ENCODE measurements at regions not wholly inside any gene's neighbourhood (a gene's known extent, or its start where the extent isn't known, plus 50 kb on each side); places are given as distances from the start of the nearest gene placed in this dataset.

GRCh38 chr1:166552706-166553105, 286.6 kb upstream of the POGK start:
- TF ChIP-seq POLR2A (IDR thresholded peaks at IDR 0.05) (no peak), EP300 (IDR thresholded peaks at IDR 0.05) (no peak)
- TF ChIP-seq, protein P1, sequence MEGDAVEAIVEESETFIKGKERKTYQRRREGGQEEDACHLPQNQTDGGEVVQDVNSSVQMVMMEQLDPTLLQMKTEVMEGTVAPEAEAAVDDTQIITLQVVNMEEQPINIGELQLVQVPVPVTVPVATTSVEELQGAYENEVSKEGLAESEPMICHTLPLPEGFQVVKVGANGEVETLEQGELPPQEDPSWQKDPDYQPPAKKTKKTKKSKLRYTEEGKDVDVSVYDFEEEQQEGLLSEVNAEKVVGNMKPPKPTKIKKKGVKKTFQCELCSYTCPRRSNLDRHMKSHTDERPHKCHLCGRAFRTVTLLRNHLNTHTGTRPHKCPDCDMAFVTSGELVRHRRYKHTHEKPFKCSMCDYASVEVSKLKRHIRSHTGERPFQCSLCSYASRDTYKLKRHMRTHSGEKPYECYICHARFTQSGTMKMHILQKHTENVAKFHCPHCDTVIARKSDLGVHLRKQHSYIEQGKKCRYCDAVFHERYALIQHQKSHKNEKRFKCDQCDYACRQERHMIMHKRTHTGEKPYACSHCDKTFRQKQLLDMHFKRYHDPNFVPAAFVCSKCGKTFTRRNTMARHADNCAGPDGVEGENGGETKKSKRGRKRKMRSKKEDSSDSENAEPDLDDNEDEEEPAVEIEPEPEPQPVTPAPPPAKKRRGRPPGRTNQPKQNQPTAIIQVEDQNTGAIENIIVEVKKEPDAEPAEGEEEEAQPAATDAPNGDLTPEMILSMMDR (IDR thresholded peaks at IDR 0.05), result no peak
